ENCODE measurements at regions not wholly inside any gene's neighbourhood (a gene's known extent, or its start where the extent isn't known, plus 50 kb on each side); places are given as distances from the start of the nearest gene placed in this dataset.

- no peak for DNase-seq (ENCODE audit: low read depth)
Observed at GRCh38 chr2:144692661-144693060, 172.7 kb upstream of the ZEB2 start.

GRCh38 chr2:144690771-144691170 is 170.9 kb upstream of the ZEB2 start:
- no peak for DNase-seq (ENCODE audit: low read depth)

GRCh38 chr2:144686518-144687215 is 166.7 kb upstream of the ZEB2 start:
- no peak for DNase-seq (ENCODE audit: low read depth)

- DNase-seq (ENCODE audit: low read depth) = no peak
Observed at GRCh38 chr2:144683966-144684365, 164.0 kb upstream of the ZEB2 start.

GRCh38 chr2:144683107-144683753 is 163.3 kb upstream of the ZEB2 start:
- no peak for DNase-seq (ENCODE audit: low read depth)

GRCh38 chr2:144682248-144682647 is 162.3 kb upstream of the ZEB2 start:
- DNase-seq (ENCODE audit: low read depth) = no peak

- no peak for DNase-seq (ENCODE audit: low read depth)
Observed at GRCh38 chr2:144681389-144681788, 161.5 kb upstream of the ZEB2 start.

- no peak for DNase-seq (ENCODE audit: low read depth)
Observed at GRCh38 chr2:144679942-144680341, 160.0 kb upstream of the ZEB2 start.

GRCh38 chr2:144678736-144679135 is 158.8 kb upstream of the ZEB2 start:
- no peak for DNase-seq (ENCODE audit: low read depth)

GRCh38 chr2:144675731-144676130 is 155.8 kb upstream of the ZEB2 start:
- no peak for DNase-seq (ENCODE audit: low read depth)

- DNase-seq (ENCODE audit: low read depth) = no peak
Observed at GRCh38 chr2:144675331-144675730, 155.4 kb upstream of the ZEB2 start.

- DNase-seq (ENCODE audit: low read depth) = no peak
Observed at GRCh38 chr2:144674071-144674470, 154.2 kb upstream of the ZEB2 start.

GRCh38 chr2:144673456-144673855 is 153.5 kb upstream of the ZEB2 start:
- DNase-seq (ENCODE audit: low read depth) = no peak

GRCh38 chr2:144671695-144672455 is 152.0 kb upstream of the ZEB2 start:
- no peak for DNase-seq (ENCODE audit: low read depth)

- DNase-seq (ENCODE audit: low read depth) = no peak
Observed at GRCh38 chr2:144670738-144671137, 150.8 kb upstream of the ZEB2 start.

- DNase-seq (ENCODE audit: low read depth) = no peak
Observed at GRCh38 chr2:144670080-144670479, 150.2 kb upstream of the ZEB2 start.

GRCh38 chr2:144669196-144669987 is 149.5 kb upstream of the ZEB2 start:
- DNase-seq (ENCODE audit: low read depth) = no peak

GRCh38 chr2:144668493-144669110 is 148.7 kb upstream of the ZEB2 start:
- no peak for DNase-seq (ENCODE audit: low read depth)

GRCh38 chr2:144666032-144666431 is 146.1 kb upstream of the ZEB2 start:
- DNase-seq (ENCODE audit: low read depth) = no peak

- no peak for DNase-seq (ENCODE audit: low read depth)
Observed at GRCh38 chr2:144663207-144663606, 143.3 kb upstream of the ZEB2 start.

GRCh38 chr2:144660518-144661316 is 140.8 kb upstream of the ZEB2 start:
- DNase-seq (ENCODE audit: low read depth) = no peak

All from non-pigmented ciliary epithelial cell (primary cell).